NB4 (cell line): ENCODE measurements at regions not wholly inside any gene's neighbourhood (a gene's known extent, or its start where the extent isn't known, plus 50 kb on each side); places are given as distances from the start of the nearest gene placed in this dataset.

ENCODE experiments used
- DNase-seq: peaks from one replicate; pipeline ENCODE4 v3.0.0; 2010; ENCODE audit warnings: low read depth
- H3K4me3 ChIP-seq: one replicate; pipeline ENCODE4 v1.5.1; 2011; ENCODE audit warnings: mild to moderate bottlenecking, low read depth, low read length, moderate library complexity
- MYC ChIP-seq: IDR thresholded peaks from 2 replicates; pipeline ENCODE4 v1.6.1; 2011; ENCODE audit warnings: low read depth, low read length
- POLR2A ChIP-seq: IDR thresholded peaks from 2 replicates; pipeline ENCODE4 v1.6.1; 2011; ENCODE audit warnings: mild to moderate bottlenecking; ENCODE audit not compliant: insufficient read length; ENCODE audit errors: extremely low read depth
- TF ChIP-seq, protein P1 (sequence below): IDR thresholded peaks from 2 replicates; pipeline ENCODE4 v1.6.1; 2011; ENCODE audit warnings: low read depth, low read length
- TF ChIP-seq, protein P2 (sequence below): IDR thresholded peaks from one replicate; pipeline ENCODE4 v1.5.1; 2012; ENCODE audit warnings: low read depth, low read length

DNA sequence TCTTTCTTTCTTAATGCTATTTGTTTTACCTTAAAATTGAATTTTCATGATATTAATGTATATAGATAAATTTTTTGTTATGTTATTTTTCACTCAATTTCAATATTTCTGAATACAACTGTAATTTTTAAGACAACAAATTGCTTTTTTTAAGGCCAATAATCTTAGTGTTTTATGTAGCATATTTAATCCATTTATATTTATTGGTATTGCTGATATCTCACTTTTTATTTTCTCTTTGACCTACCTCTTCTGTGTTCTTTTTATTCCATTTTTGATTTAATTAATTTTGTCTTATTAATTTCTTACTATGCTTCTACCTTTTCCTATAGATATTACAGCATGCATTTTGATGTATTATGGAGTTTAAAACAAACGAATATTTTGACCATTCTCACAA lies 460.1 kb upstream of the AGA start:
- no peak overlapping the region for H3K4me3 ChIP-seq
- TF ChIP-seq, protein P1, sequence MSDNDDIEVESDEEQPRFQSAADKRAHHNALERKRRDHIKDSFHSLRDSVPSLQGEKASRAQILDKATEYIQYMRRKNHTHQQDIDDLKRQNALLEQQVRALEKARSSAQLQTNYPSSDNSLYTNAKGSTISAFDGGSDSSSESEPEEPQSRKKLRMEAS: no peak
- TF ChIP-seq, protein P2, sequence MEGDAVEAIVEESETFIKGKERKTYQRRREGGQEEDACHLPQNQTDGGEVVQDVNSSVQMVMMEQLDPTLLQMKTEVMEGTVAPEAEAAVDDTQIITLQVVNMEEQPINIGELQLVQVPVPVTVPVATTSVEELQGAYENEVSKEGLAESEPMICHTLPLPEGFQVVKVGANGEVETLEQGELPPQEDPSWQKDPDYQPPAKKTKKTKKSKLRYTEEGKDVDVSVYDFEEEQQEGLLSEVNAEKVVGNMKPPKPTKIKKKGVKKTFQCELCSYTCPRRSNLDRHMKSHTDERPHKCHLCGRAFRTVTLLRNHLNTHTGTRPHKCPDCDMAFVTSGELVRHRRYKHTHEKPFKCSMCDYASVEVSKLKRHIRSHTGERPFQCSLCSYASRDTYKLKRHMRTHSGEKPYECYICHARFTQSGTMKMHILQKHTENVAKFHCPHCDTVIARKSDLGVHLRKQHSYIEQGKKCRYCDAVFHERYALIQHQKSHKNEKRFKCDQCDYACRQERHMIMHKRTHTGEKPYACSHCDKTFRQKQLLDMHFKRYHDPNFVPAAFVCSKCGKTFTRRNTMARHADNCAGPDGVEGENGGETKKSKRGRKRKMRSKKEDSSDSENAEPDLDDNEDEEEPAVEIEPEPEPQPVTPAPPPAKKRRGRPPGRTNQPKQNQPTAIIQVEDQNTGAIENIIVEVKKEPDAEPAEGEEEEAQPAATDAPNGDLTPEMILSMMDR: no peak
- TF ChIP-seq POLR2A (no peak), MYC (no peak)
- no peak for DNase-seq

DNA sequence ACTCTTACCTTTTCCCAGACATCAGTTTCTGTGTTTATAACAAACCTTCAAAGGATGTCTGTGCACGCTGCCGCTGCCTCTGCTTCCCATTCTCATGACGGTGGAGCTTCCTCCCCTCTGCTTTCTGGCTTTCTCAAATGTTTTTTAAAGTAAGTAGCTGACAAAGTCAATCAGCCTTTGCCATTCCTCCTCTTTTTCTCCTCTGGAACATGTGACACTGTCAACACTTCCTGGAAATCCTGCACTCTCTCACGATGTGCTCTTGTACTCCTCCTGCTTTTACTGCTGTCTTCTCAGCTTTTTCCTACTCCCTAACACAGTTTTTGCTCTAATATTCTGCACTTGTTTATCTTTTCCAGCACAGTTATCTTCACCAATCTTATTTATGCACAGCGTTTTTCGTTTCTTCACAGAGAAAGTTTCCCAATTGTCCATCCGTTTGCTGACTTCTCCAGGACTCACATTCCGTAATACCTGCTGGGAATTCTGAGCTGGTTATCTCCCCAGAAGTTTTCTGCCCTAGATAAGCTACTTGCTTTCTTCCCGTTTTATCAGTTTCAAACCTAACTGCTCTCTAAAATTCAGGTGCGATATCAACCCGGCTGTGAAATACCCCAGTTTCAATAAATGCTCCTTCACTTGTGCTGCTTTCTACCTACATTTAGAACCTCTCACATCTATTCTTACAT lies 465.6 kb upstream of the AGA start:
- H3K4me3 ChIP-seq: no peak overlapping the region
- DNase-seq: no peak
- TF ChIP-seq, protein P1: no peak
- no peak for TF ChIP-seq MYC
- TF ChIP-seq, protein P2: no peak
- TF ChIP-seq POLR2A: no peak

DNA sequence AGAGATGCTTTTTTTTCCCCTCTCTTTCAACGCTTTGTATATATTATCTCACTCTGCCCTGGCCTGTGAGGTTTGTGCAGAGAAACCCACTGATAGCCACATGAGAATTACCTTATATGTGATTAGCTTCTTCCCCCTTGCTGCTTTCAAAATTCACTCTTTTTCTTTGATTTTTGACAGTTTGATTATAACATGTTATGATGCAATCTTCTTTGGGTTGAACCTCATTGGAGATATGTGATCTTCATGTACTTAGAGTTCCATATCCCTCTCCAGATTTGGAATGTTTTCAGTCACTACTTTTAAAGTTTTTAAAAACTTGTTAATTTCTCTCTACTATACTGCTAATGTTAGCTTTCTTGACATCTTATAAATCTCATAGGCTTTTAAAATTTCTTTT lies 479.5 kb upstream of the AGA start:
- no peak for DNase-seq
- no peak overlapping the region for H3K4me3 ChIP-seq
- TF ChIP-seq, protein P1: no peak
- no peak for TF ChIP-seq POLR2A
- TF ChIP-seq MYC: no peak
- TF ChIP-seq, protein P2: no peak

DNA sequence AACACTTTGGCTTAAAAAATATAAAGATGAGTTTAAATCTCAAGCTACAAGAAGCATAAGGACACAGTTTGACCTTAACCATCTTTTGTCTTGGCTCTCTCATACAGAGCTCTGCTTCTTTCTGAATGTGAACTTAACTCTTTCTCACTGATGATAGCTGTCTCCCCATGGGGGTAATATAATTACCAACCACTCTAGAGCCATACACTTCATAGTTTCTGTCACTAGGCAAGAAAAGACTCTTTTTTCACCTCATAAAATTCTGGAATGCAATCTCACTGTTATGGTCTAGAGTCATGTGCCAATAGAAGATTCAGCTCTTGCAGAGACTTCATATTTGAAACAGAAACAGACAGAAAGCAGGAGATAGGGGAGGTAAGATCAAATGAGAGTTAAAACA lies 481.7 kb upstream of the AGA start:
- H3K4me3 ChIP-seq: no peak overlapping the region
- TF ChIP-seq, protein P1: no peak
- no peak for DNase-seq

DNA sequence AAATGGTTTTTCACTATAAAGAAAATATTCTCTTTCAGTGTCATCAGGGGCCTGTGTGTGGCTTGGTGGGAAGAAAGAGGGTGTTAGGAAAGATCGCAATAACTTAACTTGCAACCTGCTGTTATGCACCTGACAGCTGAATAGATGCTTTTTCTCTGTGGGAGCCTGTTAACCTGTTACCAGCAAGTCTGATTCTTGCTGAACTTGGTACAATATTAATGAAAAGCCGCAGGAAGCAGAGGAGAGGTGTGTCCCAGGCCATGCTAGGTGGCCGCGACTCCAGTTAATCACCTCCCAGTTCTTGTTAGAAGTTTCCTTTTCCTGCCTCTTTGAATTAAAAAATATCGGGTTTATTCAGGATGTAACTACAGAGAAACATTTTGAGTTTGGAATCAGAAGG lies 494.8 kb upstream of the AGA start:
- no peak for DNase-seq
- TF ChIP-seq MYC (no peak), POLR2A (no peak)
- TF ChIP-seq, protein P2: no peak
- TF ChIP-seq, protein P1: no peak
- no peak overlapping the region for H3K4me3 ChIP-seq

DNA sequence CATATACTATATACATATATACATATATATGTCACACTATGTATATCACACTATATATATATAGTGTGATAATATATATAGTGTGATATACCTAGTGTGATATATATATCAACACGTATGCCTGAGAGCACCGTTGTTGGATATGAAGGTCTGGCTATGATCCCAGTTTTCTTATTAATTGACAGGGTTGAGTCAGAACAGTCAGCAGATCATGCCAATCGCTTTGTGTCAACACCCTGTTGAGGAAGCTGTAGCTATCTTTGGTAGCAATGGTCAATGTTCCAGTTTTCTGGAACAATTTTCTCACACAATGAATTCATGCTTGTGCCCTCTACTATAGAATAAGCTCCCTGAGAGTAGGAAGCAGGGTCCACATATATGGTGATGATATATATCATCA lies 496.0 kb upstream of the AGA start:
- no peak overlapping the region for H3K4me3 ChIP-seq
- TF ChIP-seq, protein P1: no peak
- TF ChIP-seq, protein P2: no peak
- TF ChIP-seq MYC (no peak), POLR2A (no peak)
- DNase-seq: no peak
